Stimulated activated CD4-positive, alpha-beta T cell treated with anti-CD3 and anti-CD28 coated beads, Interleukin-4, amount 100 ng/mL, for 48 hours (primary cell): ENCODE measurements at regions not wholly inside any gene's neighbourhood (a gene's known extent, or its start where the extent isn't known, plus 50 kb on each side); places are given as distances from the start of the nearest gene placed in this dataset.
"Not testable (repeated sequence)": the region's sequence is repeated elsewhere in the genome, so short reads cannot be mapped to it uniquely, and the experiment has no call there.

Experiments used
- DNase-seq, 2 donors: peaks; one replicate each; pipeline ENCODE4 v3.0.0-alpha.2; 2020; ENCODE audit warnings: low read depth in 2 of 2

DNA sequence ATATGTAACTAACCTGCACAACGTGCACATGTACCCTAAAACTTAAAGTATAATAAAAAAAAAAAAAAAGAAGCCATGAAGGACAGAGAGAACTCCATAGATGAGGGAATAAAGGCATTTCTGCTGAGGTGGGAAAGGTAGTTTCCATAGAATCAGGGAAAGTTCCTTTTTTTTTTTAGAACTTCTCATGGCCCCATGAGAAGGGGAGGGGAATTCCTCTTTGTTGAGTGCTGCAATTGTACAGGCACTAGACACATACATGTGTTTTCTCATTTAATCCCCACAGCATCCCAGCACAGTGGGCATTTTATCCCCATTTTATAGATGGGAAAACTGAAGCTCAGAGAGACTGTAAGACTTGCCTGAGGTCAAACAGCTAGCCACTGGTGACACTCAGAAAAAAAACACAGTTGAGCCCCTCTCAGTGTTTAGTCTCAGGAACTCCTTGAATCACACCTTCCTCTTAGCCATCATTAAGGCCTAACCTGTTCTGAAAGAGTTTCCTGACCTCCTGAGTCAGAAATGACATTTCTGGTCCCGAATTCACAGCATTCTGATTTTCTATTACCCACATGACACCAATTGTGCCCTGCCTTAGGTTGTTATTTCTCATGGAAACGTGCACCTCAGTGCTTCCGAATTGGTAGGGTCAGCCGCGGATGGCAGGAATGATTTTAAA lies 189.3 kb upstream of the G2E3 start:
- DNase-seq = no peak

DNA sequence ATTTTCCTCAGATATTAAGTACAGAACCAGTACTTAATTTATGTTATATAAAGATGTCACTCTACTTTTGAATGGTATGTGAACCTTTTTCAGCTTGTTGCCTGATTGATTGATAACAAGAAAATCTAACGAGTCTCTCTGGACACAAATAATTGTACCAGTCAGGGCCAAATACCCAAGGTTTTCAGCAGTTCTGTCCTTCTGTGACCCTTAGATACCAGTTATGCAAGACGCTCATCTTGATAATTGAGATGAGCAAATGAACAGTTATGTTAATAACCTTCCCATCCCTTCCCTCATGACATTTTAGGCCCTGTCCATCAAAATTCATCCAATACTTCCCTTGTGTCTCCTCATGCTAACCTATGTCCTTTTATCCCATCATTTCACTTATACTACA lies 185.9 kb upstream of the G2E3 start:
- DNase-seq = no peak

DNA sequence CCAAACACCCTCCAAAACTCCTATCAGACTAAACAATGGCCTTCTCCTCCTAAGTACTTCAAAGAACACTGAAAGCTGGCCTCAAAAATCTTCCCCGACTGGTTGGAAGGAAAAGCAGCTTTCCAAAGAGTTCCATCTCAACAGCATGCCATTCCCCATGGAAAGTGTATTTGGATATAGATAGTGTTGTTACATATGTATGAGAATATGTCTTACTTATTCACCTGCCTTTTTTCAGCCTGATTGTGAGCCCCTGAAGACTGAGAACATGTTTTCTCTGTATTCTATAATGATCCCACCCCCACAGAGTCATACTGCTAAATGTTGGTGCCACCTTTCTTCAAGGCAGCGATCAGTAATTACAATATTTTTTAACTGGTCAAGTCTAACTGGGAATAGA lies 185.4 kb upstream of the G2E3 start:
- no peak for DNase-seq

DNA sequence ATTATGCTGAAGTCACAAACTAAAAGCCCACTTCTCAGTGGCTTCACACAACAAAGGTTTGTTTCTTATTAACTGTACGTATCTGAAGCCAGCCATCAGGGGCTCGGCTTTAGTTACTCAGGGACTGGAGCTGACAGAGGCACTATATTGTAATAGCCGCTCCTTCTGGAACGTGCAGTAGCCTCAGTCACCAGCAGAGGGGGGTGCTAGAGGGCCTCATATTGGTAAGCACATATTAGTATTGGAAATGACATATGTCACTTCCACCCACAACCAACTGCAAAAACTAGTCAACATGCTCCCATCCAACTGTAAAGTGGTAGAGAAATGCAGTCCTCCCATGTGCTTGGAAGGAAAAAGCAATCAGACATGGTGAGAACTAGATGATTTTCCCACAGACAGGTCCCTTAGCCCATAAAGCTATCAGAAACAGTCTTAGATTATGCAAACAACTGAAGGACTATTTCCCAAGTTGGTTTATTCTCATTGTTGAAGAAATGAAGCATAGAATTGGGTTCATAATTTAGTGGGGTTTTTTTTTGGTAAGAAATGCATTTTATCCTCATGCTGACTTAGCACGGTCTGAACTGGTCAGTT lies 183.6 kb upstream of the G2E3 start:
- DNase-seq = peak; percentile 41 to 67

DNA sequence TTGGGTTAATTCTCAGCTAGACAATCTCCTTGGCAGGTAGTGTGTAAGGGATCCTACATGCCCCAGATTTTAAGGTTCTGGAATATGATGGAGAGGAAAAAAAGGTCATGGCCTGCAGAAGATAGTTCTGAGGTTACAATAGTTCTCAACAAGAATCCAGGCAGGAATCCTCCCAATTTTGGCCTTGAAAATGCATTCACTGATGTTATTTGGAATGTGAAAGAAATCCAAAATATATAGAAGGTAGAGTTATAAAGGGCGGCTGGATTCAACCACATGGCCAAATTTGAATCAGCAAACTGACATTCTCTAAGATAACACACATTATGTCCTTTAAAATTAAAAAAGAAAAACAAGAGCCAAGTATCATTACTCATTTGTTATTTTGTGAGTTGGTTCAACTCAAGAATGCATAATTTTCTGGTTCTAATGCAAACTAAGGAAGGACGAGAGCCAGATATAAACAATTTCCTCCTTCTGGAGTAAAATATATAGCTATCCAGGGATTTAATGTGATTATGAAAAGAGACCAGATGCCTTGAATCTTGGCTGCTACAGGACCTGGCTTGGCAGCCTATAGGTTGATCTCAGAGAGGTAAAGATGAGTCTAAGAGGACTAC lies 177.0 kb upstream of the G2E3 start:
- no peak for DNase-seq

DNA sequence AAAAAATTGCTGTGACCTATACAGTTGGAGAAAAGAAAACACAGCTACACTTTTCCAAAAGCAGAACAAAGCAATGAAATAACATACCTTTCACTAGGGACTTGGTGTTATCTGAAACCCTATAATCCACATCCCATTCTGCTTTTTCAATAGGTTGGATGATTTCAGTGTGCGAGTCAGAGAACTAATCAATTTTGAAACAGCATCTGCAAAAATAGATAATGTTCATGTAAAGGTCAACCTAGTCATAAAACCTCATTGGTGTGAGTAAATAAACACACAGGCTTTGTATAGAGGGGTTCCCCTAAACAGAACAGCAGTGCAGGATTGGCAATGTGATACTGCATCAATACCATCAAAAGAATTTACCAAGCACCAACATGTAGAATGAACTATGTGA lies 173.0 kb upstream of the G2E3 start:
- DNase-seq = no peak

DNA sequence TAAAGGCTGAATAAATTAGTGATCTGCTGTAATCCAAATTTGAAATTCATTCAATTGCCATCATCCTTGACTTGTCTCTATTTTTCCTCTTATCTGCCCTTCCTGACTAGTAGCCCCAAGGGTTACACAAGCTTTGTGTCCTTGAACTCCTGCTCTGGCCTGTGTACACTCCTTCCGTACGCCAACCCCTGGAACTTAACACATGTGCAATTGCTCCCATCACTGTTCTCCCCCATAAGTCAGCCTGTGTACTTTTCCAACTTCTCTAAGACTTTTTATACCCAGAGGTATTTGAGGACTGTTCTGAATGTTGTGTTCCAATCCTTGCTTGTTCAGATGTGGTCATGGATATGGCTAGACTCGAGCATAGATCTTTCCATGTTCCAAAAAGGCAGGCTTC lies 171.1 kb upstream of the G2E3 start:
- DNase-seq = no peak

DNA sequence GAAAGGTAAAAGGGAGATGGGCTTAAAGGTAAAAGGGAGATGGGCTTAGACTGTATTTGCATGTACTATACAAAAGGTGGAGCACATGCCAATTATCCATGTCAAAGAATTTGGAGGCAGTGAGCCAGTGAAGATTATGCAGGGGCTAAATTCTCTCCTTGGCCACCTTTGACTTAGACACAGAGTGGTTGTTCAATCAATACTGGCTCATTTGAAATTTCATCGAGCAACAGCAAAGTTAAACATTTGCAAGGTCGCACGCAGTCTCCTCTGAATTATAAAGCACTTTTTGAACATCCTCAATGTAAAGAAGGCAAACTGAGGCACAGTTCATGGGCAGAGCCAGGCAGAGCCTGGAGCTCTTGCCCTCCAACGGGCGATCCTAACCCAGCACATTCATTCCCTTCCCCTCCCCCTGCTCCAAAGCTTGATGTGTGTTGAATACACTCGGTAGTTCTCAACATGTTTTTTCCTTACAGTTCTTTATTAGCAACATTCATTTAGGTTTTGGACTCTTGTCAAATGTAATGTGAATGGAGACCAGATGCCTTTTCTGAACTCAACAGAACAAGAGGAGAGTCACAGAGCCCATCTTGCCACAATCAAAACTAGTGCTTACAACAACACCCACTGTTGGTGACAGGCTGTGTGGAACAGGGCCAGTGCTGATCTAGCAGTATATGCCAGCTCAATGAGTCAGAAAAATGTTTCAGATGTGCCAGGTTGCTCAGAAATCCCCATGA lies 169.7 kb upstream of the G2E3 start:
- DNase-seq = no peak

DNA sequence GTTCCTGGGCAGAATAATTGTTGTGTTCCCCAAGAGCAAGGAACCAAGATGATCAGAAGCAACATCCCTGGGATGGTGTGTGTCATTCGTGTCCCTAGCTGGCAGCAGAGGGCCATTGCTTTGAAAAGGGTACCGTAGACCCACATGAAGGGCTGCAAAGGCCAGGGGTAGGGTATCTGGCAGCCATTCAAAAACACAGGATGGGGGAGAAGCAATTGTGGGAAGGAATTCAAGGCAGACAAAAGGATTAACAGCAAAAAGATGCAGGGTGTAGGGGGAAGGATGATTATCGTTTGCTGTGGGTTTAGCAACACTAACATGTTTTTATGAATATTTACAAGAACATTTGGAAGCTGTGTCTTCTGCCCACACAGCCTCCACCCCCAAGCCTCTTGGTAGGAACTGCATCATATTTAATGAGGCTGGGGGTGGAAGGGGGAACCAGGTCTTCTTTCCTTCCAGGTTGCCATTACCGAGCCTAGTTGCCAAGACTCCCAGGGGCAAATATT lies 169.0 kb upstream of the G2E3 start:
- DNase-seq = no peak

DNA sequence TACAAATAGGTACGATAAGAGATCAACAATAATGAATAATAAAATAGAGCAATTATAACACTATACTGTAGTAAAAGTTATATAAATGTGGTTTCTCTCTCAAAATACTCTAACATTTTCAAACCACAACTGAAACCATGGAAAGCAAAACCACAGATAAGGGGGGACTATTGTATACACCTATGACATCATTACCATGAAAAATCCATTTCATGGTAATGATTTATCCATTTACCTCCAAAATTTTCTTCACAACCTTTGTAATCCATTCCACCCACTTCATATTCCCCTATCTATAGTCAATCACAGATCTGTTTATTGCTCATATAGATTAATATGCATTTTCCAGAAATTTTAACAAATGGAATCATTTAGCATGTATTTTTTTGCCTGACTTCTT lies 163.9 kb upstream of the G2E3 start:
- DNase-seq = no peak

DNA sequence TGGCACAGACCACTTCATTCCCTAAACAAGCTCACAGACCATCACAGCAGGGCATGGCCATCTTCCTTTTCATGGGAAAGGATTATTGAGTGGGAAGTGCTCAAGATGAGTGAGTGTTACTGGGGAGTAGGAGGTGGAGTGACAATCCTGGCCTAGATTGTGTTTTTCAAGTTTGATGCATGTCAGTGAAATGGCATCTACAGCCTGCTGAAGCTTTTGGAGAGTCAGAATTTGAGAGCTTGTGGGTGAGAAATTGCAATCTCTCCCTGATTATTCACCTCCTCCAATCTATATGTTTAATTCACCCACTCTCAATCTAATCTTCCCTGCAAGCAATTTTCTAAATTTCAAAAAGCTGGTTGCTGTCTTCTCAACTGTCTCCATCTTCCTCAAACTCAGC lies 156.1 kb upstream of the G2E3 start:
- DNase-seq = no peak

DNA sequence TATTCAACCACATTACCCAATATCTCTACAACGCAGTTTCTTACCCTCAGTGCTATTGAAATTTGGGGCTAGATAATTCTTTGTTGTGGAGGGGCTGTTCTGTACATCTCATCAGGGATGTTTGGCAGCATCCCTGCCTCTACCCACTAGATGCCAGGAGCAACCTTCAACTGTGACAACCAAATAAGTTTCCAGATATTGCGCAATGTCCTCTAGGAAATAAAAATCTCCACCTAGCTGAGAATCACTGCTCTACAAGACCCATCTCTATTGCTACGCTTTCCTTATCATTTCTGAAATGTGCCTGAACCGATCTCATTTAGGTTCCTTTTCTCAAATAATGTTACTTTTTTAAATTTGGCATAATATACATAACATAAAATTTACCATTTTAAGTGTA lies 155.2 kb upstream of the G2E3 start:
- DNase-seq = no peak

DNA sequence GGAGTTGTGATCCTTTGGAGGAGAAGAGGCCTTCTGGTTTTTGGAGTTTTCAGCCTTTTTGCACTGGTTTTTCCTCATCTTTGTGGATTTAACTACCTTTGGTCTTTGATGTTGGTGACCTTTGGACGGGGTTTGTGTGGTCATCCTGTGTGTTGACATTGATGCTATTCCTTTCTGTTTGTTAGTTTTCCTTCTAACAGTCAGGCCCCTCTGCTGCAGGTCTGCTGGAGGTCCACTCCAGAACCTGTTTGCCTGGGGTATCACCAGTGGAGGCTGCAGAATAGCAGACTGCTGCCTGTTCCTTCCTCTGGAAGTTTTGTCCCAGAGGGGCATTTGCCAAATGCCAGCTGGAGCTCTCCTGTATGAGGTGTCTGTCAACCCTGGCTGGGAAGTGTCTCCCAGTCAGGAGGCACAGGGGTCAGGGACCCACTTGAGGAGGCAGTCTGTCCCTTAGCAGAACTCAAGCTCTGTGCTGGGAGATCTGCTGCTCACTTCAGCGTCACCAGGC lies 149.4 kb upstream of the G2E3 start:
- DNase-seq = not testable (repeated sequence)

DNA sequence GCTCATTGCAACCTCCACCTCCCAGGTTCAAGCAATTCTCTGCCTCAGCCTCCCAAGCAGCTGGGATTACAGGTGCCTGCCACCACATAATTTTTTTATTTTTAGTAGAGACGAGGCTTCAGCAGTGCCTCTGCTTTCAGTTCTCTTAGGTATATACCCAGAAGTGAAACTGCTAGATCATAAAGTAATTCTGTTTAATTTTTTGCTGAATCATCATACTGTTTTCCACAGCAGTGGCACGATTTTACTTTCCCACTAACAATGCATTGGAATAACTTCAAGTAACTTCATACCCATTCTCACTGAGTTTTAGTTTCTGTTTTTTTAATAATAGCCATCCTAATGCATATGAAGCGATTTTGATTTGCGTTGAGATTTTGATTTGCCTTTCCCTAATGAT lies 148.0 kb upstream of the G2E3 start:
- no peak for DNase-seq

DNA sequence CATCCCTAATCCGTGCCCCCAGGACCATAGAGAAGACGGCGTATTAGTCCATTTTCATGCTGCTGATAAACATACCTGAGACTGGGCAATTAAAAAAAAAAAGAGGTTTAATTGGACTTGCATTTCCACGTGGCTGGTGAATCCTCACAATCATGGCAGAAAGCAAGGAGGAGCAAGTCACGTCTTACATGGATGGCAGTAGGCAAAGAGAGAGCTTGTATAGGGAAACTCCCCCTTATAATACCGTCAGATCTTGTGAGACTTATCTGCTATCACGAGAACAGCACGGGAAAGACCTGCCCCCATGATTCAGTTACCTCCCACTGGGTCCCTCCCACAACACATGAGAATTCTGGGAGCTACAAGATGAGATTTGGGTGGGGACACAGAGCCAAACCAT lies 145.8 kb upstream of the G2E3 start:
- DNase-seq = not testable (repeated sequence)

DNA sequence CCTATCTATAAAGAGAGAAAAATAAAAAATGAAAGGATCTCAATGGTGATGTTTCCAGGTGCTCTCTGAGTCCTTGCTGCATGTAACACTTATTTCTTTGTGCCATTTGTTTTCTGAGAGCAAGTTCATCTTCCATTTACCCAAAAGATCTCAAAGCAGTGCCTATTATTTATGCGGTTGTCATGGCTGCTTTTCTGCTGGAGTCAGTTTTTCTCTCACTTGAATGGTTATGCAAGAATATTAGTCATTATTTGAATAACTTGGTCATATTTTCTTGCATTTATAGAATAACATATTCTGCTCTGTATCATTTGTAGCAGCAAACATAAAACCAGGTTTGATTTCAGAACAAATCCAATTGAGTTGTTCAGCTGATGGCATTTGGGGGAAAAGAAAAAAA lies 141.8 kb upstream of the G2E3 start:
- DNase-seq = no peak

DNA sequence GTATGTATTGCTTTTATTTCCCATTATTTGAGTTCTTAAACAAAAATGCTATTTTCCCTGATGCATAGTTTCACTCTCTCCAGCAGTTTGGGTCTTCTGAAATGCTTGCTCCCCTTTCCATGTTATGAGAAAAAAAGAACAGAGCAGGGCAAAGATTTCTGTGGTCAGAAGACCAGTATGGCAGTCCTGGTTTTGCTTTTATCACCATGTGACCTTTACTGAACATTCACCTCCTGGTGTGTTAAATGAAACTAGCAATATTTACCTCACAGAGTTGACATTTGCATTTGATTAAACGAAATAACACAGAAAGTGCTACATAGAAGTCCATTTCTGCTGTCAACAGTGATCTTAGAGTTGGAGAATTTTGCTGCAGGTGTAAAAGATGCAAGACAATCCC lies 141.0 kb upstream of the G2E3 start:
- DNase-seq = no peak

DNA sequence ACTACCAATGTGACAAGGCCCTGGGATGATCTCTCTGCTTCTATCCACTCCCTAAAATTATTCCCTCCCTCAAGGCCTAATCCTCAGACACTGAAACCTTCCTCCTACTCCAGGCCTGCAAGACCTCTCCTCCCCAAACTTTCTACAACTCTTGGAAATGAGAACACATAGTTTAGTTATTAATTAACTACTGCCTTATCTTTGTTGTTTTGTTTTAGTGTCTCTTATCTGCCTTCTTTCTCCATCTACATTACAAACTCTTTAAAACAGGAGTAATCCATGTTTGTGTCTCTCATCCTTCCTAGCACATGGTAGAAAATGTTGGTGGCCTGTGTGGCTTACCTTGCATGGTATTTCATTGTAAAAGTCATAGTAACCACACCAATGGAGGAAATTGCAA lies 139.9 kb upstream of the G2E3 start:
- DNase-seq = no peak

DNA sequence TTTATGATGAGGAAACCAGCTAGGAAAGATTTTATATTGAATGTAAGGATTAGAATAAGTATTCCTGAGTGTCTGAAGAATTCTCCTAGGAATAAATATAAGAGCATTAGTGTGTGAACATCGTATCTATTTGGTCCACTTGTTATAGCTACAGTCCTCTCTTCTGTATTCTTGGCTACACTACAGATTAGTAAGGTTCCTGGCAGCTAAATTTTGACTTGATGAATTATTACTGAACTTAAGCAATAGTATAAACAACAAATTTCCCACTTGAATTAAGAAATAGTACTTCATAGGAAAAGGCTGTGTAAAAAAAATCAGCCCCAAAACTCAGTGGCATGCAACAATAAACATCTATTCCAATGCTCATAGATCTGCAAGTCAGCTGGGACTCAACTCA lies 138.4 kb upstream of the G2E3 start:
- DNase-seq = no peak

DNA sequence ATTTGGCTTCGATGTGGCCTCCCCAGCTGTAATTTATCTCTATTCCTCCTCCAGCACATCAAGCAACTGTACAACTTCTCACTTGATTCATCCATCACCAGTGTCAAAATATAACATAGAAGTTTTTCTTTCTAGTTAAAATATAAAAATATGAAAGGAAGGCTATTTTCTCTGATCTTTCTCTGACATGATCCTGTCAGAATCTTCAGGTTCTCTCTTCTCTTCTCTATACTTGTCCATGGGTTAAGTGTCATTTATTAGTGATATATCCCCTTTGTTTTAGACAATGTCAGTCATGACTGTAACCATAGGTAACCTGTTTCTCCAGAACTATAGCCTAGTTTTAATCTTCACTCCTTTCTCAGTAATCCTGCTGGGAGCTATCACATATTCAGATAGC lies 132.5 kb upstream of the G2E3 start:
- no peak for DNase-seq

DNA sequence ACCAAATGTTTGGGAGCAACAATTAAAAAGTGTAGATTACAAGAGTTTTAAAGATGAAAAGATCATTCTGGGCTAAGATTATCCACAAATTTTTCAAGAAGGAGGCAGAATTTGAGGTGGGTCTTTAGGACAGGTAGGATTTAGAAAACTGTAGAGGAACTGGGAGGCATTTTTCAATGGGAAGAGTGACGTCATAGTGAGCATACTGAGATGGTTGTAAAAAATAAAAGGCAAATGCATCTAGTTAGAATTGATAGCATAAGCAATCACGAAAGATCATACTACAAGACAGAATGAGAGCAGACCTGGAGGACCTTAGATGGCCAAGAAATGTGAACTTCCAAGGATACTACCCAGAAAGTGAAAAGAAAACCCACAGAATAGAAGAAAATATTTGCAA lies 131.6 kb upstream of the G2E3 start:
- no peak for DNase-seq

DNA sequence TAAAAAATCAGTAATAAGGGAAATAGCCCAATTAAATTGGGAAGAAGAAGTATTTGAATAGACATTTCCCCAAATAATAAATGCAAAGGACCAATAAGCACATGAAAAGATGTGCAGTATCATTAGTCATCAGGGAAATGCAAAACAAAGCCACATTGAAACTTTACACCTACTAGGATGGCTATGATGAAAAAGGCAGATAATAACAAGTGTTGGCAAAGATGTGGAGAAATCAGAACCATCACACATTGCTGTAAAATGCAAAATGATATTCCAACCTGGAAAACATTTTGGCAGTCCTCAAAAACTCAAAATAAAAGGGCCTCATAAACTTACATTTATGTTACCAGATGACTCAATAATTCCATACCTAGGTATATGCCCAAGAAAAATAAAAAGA lies 131.1 kb upstream of the G2E3 start:
- DNase-seq = no peak

DNA sequence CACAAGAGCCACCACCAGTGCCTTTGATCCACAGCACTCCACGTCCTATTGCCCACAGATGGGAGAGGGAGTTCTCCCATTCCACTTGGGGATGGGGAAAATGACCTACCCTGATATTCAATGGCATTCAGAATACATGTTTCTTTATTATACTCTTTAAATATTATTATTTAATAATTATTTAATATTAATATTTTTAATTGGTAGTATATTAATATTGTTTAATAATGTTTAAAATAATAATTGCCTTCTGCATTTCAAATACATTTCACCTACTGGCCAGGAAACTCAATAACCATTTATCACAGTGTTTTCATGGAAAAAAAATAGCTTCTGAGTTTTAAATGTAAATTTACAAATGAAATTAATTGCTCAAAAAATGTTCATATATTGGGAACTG lies 127.4 kb upstream of the G2E3 start:
- DNase-seq = no peak
